Left lung (tissue), 4 donors: ENCODE measurements at regions not wholly inside any gene's neighbourhood (a gene's known extent, or its start where the extent isn't known, plus 50 kb on each side); places are given as distances from the start of the nearest gene placed in this dataset.

Source experiments
- ATAC-seq: fragments of 200-7000 bp; cut with Tn5 transposase; one replicate; pipeline ENCODE4 v1.9.1; 2020; ENCODE audit warnings: moderate library complexity
- DNase-seq, 4 donors: peaks; one replicate each; pipeline ENCODE4 v3.0.0-alpha.2; 2013 to 2020
- H3K27ac ChIP-seq, 2 donors: fragments of 200-600 bp; sonication (generic) in 1 of 2; one replicate each; pipeline versions ENCODE4 v1.5.0 to v1.8.0; 2020 to 2021
- H3K27me3 ChIP-seq, 2 donors: fragments of 200-600 bp; sonication (generic) in 1 of 2; one replicate each; pipeline versions ENCODE4 v1.5.0 to v1.8.0; 2020 to 2021
- H3K36me3 ChIP-seq, 2 donors: fragments of 200-600 bp; sonication (generic) in 1 of 2; one replicate each; pipeline versions ENCODE4 v1.5.0 to v1.8.0; 2020 to 2021
- H3K4me1 ChIP-seq, 2 donors: fragments of 200-600 bp; one replicate each; pipeline ENCODE4 v1.8.0; 2021
- H3K4me3 ChIP-seq, 2 donors: fragments of 200-600 bp; sonication (generic) in 1 of 2; one replicate each; pipeline versions ENCODE4 v1.5.0 to v1.8.0; 2020 to 2021; ENCODE audit warnings: mild to moderate bottlenecking in 1 of 2
- H3K9me3 ChIP-seq, 2 donors: fragments of 200-600 bp; sonication (generic) in 1 of 2; one replicate each; pipeline versions ENCODE4 v1.5.0 to v1.8.0; 2020 to 2021
- CTCF ChIP-seq, 2 donors: fragments of 200-600 bp; sonication (generic) in 1 of 2; IDR thresholded peaks; one replicate each; pipeline versions ENCODE4 v1.5.0 to v1.8.0; 2021; ENCODE audit warnings: antibody characterized with exemption in 2 of 2
- intact Hi-C, 2 donors: fragments of 100-400 bp; cut with DNase I; formaldehyde crosslinking; loops; one replicate each; pipeline versions ENCODE4 v1.11.2 to v1.14.2; 2022
- donor health status: DM: no; HTN: yes; CAD: no.
- donor health status: DM: no; HTN: no; CAD: no.

- Histone ChIP-seq H3K27me3 (no peaks in the 10 kb centered on the region), H3K4me1 (no peaks in the 10 kb centered on the region), H3K9me3 (no peaks in the 10 kb centered on the region), H3K36me3 (no peaks in the 10 kb centered on the region), H3K4me3 (no peak overlapping the region), H3K27ac (no peak overlapping the region)
- no peak for ATAC-seq
- intact Hi-C loops, result no loop called here
- TF ChIP-seq CTCF (IDR thresholded peaks at IDR 0.05), result no peak
- DNase-seq, result no peak
Observed at GRCh38 chr6:76593668-76594067, 521.2 kb upstream of the IMPG1 start.

- no peak for TF ChIP-seq CTCF (IDR thresholded peaks at IDR 0.05)
- Histone ChIP-seq H3K9me3 (no peaks in the 10 kb centered on the region), H3K27me3 (no peaks in the 10 kb centered on the region), H3K4me3 (no peak overlapping the region), H3K36me3 (no peaks in the 10 kb centered on the region), H3K27ac (no peak overlapping the region), H3K4me1 (no peaks in the 10 kb centered on the region)
- DNase-seq (peak in 1 of 4 donors; percentile 3), ATAC-seq (no peak)
- intact Hi-C loops, result no loop called here
Observed at GRCh38 chr6:76592566-76592965, 520.1 kb upstream of the IMPG1 start.

DNA sequence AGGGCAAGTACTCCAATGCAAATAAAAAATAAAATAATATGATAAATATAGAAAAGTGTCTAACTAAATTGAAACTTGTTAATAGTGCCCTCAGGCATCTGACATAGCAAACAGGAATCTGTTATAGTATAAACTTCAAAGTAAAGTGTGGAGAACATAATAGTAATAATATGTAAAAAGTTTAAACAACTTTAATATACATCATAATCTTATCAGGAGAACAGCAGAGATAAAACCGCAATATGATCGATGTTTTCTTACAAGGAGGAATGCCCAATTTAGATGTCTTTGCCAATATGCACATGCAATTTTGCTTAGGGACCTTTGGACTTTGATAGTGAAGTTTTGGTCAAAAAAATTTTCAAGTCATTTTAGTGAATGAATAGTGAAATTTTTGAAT, 514.8 kb upstream of the IMPG1 start:
- Histone ChIP-seq H3K27ac (no peak overlapping the region), H3K27me3 (no peaks in the 10 kb centered on the region), H3K4me1 (no peaks in the 10 kb centered on the region), H3K36me3 (no peaks in the 10 kb centered on the region), H3K4me3 (no peak overlapping the region), H3K9me3 (no peaks in the 10 kb centered on the region)
- DNase-seq, result no peak
- TF ChIP-seq CTCF (IDR thresholded peaks at IDR 0.05), result no peak
- ATAC-seq, result no peak
- intact Hi-C loops, result no loop called here

DNA sequence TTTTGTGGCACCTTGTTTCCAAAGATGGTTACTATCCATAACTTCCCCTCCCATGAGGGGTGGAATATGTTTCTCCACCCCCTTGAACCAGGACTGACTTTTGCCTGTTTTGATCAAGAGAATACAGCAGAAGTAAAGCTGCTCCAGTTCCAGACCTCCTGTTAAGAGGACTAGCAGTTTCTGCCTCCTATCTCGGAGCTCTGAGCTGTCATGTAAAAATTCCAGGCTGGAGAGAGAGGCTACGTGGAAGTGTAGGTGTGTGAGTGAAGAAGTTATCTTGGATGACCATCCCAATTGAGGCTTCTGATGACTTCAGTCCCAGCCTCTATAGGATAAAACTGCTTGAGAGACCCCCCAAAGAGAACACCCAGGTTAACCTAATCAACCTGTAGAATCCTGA, 511.7 kb upstream of the IMPG1 start:
- H3K4me1 ChIP-seq, result no peaks in the 10 kb centered on the region
- TF ChIP-seq CTCF (IDR thresholded peaks at IDR 0.05), result no peak
- no peak for DNase-seq
- ATAC-seq, result no peak
- no peak overlapping the region for H3K27ac ChIP-seq
- no peaks in the 10 kb centered on the region for H3K36me3 ChIP-seq
- H3K4me3 ChIP-seq, result no peak overlapping the region
- H3K9me3 ChIP-seq, result no peaks in the 10 kb centered on the region
- H3K27me3 ChIP-seq, result no peaks in the 10 kb centered on the region
- intact Hi-C loops, result no loop called here

DNA sequence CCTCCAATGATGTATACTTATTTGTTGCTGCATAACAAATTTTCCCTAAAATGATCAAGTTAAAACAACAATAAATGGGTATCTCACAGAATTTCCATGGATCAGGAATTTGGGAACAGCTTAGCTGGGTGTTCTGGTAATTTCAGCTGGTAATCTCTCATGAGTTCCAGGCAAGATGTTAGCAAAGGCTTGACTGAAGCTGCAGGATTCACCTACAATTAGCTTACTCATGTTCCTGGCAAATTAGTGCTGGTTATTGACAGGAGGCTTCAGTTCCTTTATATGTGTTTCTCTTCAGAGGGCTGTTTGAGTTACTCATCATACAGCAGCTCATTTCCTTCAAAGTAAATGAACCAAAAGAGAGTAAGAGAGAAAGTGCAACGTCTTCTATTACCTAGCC, 506.3 kb upstream of the IMPG1 start:
- intact Hi-C loops, result no loop called here
- ATAC-seq (no peak), DNase-seq (no peak)
- no peak for TF ChIP-seq CTCF (IDR thresholded peaks at IDR 0.05)
- H3K4me3 ChIP-seq, result no peak overlapping the region
- no peak overlapping the region for H3K27ac ChIP-seq
- H3K36me3 ChIP-seq, result no peaks in the 10 kb centered on the region
- H3K9me3 ChIP-seq, result no peaks in the 10 kb centered on the region
- H3K27me3 ChIP-seq, result no peaks in the 10 kb centered on the region
- no peaks in the 10 kb centered on the region for H3K4me1 ChIP-seq
